H7 (cell line): ENCODE measurements at regions not wholly inside any gene's neighbourhood (a gene's known extent, or its start where the extent isn't known, plus 50 kb on each side); places are given as distances from the start of the nearest gene placed in this dataset.
"Not testable (repeated sequence)": the region's sequence is repeated elsewhere in the genome, so short reads cannot be mapped to it uniquely, and the experiment has no call there.

Experiments used
- DNase-seq: peaks from one replicate; pipeline ENCODE4 v3.0.0; 2012
- H3K27me3 ChIP-seq: 2 replicates; pipeline ENCODE4 v1.6.0; 2011; ENCODE audit warnings: mild to moderate bottlenecking, low read length; ENCODE audit not compliant: control insufficient read depth, insufficient read depth
- H3K36me3 ChIP-seq: replicated peaks from 2 replicates; pipeline ENCODE4 v1.5.1; 2011; ENCODE audit warnings: low read length; ENCODE audit not compliant: control insufficient read depth, insufficient read depth
- H3K4me3 ChIP-seq: 2 replicates; pipeline ENCODE4 v1.5.1; 2011; ENCODE audit warnings: low read depth, mild to moderate bottlenecking, control low read depth, low read length, moderate library complexity; ENCODE audit not compliant: insufficient read depth

- H3K4me3 ChIP-seq = no peak overlapping the region
- H3K27me3 ChIP-seq = no peaks in the 10 kb centered on the region
Measured at GRCh38 chr18:22731398-22731797, 201.7 kb upstream of the RBBP8 start.

GRCh38 chr18:22734105-22734661, 198.9 kb upstream of the RBBP8 start:
- Histone ChIP-seq H3K4me3 (no peak overlapping the region), H3K36me3 (no peaks in the 10 kb centered on the region), H3K27me3 (no peaks in the 10 kb centered on the region)
- no peak for DNase-seq

More at GRCh38 chr18:22731398-22731797, 201.7 kb upstream of the RBBP8 start:
- DNase-seq = no peak
- H3K36me3 ChIP-seq = no peaks in the 10 kb centered on the region

- no peaks in the 10 kb centered on the region for H3K36me3 ChIP-seq
- H3K4me3 ChIP-seq = no peak overlapping the region
- no peaks in the 10 kb centered on the region for H3K27me3 ChIP-seq
- DNase-seq = no peak
Measured at GRCh38 chr18:22734791-22735627, 198.1 kb upstream of the RBBP8 start.

GRCh38 chr18:22737054-22737453, 196.1 kb upstream of the RBBP8 start:
- no peaks in the 10 kb centered on the region for H3K27me3 ChIP-seq
- no peaks in the 10 kb centered on the region for H3K36me3 ChIP-seq
- H3K4me3 ChIP-seq = no peak overlapping the region
- DNase-seq = no peak

DNA sequence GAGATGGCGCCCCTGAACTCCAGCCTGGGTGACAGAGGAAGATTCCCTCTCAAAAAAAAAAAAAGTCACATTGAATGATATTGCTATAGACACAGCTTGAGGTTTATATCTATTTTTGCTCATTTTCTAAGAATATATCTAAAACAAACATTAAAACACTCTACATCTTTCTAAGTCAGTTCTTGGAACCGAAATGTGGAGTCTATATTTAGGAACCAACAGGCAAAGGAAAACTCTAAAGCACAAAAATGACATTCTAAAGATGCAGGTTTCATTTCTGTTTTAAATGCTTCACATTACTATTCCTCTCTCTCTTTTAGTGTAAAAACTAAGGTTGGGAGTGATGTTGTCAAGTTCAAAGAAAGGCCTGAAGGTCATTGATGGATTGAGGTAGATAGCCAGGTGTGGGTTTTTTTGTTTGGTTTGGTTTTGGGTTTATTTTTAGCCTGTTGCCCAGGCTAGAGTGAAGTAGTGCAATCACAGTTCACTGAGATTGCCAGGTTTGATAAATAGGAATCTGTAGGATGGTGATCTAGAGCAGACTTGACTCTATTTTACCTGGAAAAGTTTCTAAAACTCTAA, 194.0 kb upstream of the RBBP8 start:
- H3K4me3 ChIP-seq = no peak overlapping the region
- H3K27me3 ChIP-seq = no peaks in the 10 kb centered on the region
- DNase-seq = no peak
- H3K36me3 ChIP-seq = no peaks in the 10 kb centered on the region

- no peak for DNase-seq
- no peaks in the 10 kb centered on the region for H3K27me3 ChIP-seq
- no peaks in the 10 kb centered on the region for H3K36me3 ChIP-seq
- no peak overlapping the region for H3K4me3 ChIP-seq
Measured at GRCh38 chr18:22739789-22740188, 193.3 kb upstream of the RBBP8 start.

GRCh38 chr18:22741318-22741717, 191.8 kb upstream of the RBBP8 start:
- no peak for DNase-seq
- no peaks in the 10 kb centered on the region for H3K27me3 ChIP-seq
- no peaks in the 10 kb centered on the region for H3K36me3 ChIP-seq
- no peak overlapping the region for H3K4me3 ChIP-seq

DNA sequence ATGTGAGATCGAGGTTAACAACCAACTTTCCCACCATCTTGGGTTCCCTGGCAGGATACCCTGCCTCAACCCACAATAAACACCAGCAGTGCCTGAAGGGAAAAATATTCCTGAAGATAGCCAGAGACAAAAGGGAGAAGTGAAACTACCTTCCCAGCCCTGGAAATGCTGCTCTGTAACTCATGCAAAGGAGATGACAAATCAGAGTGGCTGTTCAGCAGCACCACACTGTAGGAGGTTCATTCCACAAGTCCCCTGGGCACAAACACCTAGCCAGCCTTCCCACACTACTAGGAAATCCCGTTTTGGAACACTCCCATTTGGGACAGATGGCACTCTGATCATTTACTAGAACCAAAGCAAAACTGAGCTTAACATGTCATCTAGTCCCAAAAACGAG, 190.7 kb upstream of the RBBP8 start:
- no peak for DNase-seq
- no peak overlapping the region for H3K4me3 ChIP-seq
- no peaks in the 10 kb centered on the region for H3K27me3 ChIP-seq
- no peaks in the 10 kb centered on the region for H3K36me3 ChIP-seq

- DNase-seq = no peak
- Histone ChIP-seq H3K36me3 (no peaks in the 10 kb centered on the region), H3K4me3 (no peak overlapping the region), H3K27me3 (no peaks in the 10 kb centered on the region)
Measured at GRCh38 chr18:22745966-22746365, 187.2 kb upstream of the RBBP8 start.

GRCh38 chr18:22752014-22752413, 181.1 kb upstream of the RBBP8 start:
- no peak for DNase-seq
- no peaks in the 10 kb centered on the region for H3K27me3 ChIP-seq
- H3K4me3 ChIP-seq = no peak overlapping the region
- H3K36me3 ChIP-seq = no peaks in the 10 kb centered on the region

DNA sequence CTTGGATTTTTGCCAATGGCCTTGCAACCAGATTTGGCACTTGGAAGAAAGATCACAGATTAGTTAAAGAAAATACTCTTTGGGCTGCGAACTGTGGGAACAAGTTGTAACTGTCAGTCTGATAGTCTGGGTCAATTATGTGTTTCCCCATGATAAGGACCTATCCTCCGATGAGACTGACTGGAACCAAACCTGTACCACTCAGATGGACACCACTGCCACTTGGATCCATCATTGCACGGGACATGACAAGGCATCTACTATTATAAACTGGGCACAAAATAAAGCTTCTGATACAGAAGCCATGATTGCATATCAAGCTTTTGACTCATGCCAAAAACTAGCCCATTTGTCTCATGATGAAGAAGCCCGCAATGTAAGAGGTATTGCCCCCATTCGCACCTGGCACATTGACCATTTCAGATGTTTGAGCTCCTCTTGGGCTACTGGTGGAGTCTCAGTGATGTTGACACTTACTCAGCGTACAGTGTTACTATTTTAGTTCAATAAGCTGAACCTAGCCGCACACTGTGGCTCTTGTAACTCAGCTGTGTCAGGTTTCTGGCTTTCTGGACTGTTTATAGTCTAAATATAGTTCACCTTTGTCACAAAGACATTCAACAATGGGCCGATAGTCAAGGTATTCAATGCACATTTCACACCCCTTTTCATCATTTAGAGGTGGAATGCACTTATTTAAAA, 179.8 kb upstream of the RBBP8 start:
- no peak for DNase-seq
- H3K36me3 ChIP-seq = no peaks in the 10 kb centered on the region
- no peaks in the 10 kb centered on the region for H3K27me3 ChIP-seq
- no peak overlapping the region for H3K4me3 ChIP-seq

DNA sequence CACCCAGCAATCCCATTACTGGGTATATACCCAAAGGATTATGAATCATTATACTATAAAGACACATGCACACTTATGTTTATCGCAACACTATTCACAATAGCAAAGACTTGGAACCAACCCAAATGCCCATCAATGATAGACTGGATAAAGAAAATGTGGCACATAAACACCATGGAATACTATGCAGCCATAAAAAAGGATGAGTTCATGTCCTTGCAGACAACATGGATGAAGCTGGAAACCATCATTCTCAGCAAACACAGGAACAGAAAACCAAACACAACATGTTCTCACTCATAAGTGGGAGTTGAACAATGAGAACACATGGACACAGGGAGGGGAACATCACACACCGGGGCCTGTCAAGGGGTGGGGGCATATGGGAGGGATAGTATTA, 169.1 kb upstream of the RBBP8 start:
- not testable (repeated sequence) for H3K36me3 ChIP-seq, H3K27me3 ChIP-seq, H3K4me3 ChIP-seq, DNase-seq

- Histone ChIP-seq H3K27me3 (no peaks in the 10 kb centered on the region), H3K4me3 (no peak overlapping the region), H3K36me3 (no peaks in the 10 kb centered on the region)
- no peak for DNase-seq
Measured at GRCh38 chr18:22765896-22766295, 167.2 kb upstream of the RBBP8 start.

DNA sequence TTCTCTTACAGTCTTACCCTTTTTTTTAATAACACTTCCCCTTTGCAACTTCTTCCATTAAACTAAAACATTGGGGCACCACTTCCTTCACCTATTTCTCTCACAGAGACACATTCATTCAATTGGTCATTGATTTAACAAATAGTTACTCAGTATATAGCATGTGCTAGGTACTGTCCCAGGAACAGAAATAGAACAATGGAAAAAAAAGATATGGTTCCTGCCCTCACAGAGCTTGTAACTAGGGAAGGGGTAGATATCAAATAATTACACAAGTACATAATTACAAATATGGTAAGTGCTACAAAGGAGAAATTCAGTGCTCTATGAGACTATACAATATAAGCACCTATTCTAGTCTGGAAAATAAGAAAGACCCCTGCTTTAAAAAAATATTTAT, 165.5 kb upstream of the RBBP8 start:
- Histone ChIP-seq H3K27me3 (no peaks in the 10 kb centered on the region), H3K36me3 (no peaks in the 10 kb centered on the region), H3K4me3 (no peak overlapping the region)
- no peak for DNase-seq

DNA sequence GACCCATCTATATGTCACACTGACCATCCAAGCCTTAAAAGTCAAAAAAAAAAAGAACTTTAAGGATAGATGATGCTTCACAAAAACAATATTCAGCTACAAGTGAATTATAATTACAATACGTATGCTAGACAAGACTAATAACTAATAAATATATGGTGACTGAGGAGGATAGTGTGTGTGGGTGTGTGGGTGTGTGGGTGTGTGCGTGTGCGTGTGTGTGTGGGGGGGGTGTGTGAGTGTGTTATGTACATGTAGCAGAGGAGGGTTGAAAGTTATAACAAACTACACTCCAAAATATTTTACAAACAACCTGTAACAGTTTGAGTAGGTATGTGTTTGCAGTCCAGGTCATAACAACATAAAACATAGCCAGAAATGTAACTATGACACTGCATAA, 159.2 kb upstream of the RBBP8 start:
- Histone ChIP-seq H3K36me3 (no peaks in the 10 kb centered on the region), H3K4me3 (no peak overlapping the region), H3K27me3 (no peaks in the 10 kb centered on the region)
- no peak for DNase-seq
